ENCODE measurements at regions not wholly inside any gene's neighbourhood (a gene's known extent, or its start where the extent isn't known, plus 50 kb on each side); places are given as distances from the start of the nearest gene placed in this dataset.

DNA sequence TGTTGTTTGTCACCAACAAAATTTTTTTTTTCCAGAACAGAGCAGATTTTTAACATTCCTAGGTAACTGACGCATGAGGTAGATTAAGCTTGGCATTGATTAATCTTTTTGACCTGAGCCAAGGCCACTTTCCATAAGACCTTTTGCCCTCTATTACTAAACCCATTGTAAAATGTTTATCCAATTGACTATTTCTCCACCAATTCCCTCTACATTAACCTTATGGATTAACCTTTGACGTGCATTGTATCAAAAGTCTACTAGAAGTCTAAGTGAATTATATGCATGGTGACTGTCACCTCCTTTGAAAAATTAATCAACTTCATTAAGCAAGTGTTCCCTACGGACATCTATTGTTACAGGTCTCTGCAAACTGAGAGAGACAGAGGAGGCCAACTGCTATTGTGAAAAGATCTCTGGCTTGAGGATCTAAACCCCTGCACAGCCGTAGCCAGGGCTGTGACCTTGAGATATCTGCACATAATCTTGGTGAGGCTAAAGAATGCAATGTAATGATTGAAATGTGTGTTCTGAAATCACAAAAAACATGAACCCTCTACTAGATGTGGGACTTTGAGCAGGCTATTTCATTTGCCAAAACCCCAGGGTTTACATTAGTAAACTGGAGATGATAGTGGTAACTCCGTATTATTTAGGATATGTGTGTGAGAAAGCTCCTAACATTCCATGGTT lies 632.2 kb downstream of the TLR4 start:
- Histone ChIP-seq H3K27me3 (ENCODE audit: insufficient read depth, low read length, poor library complexity, severe bottlenecking) (no peaks in the 10 kb centered on the region), H4K20me1 (ENCODE audit: insufficient read depth, low read length, poor library complexity, severe bottlenecking) (no peaks in the 10 kb centered on the region), H3K36me3 (ENCODE audit: insufficient read depth, low read length) (no peaks in the 10 kb centered on the region), H3F3A (ENCODE audit: low read depth) (no peaks in the 10 kb centered on the region), H3K4me3 (ENCODE audit: low read length, poor library complexity, severe bottlenecking) (no peak overlapping the region), H3K9me3 (ENCODE audit: insufficient read depth, low read depth, low read length) (no peaks in the 10 kb centered on the region), H3K9me2 (replicated peaks; ENCODE audit: low read depth, low read length) (no peaks in the 10 kb centered on the region), H3K79me2 (ENCODE audit: insufficient read depth, low read length) (no peaks in the 10 kb centered on the region), H3K4me1 (ENCODE audit: insufficient read depth, low read length, poor library complexity, severe bottlenecking) (no peaks in the 10 kb centered on the region), H2AFZ (ENCODE audit: low read length) (no peak overlapping the region), H3K9ac (ENCODE audit: low read depth, low read length, poor library complexity, severe bottlenecking) (no peak overlapping the region), H3K4me2 (ENCODE audit: low read depth, low read length, poor library complexity, severe bottlenecking) (no peak overlapping the region)
- no peak for TF ChIP-seq EZH2phosphoT487 (IDR thresholded peaks at IDR 0.05; ENCODE audit: borderline replicate concordance)
- TF ChIP-seq, protein P1, sequence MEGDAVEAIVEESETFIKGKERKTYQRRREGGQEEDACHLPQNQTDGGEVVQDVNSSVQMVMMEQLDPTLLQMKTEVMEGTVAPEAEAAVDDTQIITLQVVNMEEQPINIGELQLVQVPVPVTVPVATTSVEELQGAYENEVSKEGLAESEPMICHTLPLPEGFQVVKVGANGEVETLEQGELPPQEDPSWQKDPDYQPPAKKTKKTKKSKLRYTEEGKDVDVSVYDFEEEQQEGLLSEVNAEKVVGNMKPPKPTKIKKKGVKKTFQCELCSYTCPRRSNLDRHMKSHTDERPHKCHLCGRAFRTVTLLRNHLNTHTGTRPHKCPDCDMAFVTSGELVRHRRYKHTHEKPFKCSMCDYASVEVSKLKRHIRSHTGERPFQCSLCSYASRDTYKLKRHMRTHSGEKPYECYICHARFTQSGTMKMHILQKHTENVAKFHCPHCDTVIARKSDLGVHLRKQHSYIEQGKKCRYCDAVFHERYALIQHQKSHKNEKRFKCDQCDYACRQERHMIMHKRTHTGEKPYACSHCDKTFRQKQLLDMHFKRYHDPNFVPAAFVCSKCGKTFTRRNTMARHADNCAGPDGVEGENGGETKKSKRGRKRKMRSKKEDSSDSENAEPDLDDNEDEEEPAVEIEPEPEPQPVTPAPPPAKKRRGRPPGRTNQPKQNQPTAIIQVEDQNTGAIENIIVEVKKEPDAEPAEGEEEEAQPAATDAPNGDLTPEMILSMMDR (conservative IDR thresholded peaks at IDR 0.05; ENCODE audit: low read length) = no peak

GRCh38 chr9:118336943-118337330 lies 632.7 kb downstream of the TLR4 start:
- no peaks in the 10 kb centered on the region for H3F3A ChIP-seq (ENCODE audit: low read depth)
- no peak overlapping the region for H3K4me2 ChIP-seq (ENCODE audit: low read depth, low read length, poor library complexity, severe bottlenecking)
- no peaks in the 10 kb centered on the region for H3K36me3 ChIP-seq (ENCODE audit: insufficient read depth, low read length)
- TF ChIP-seq, protein P1 (conservative IDR thresholded peaks at IDR 0.05; ENCODE audit: low read length) = no peak
- no peak for TF ChIP-seq EZH2phosphoT487 (IDR thresholded peaks at IDR 0.05; ENCODE audit: borderline replicate concordance)
- no peaks in the 10 kb centered on the region for H3K4me1 ChIP-seq (ENCODE audit: insufficient read depth, low read length, poor library complexity, severe bottlenecking)
- H3K9me3 ChIP-seq (ENCODE audit: insufficient read depth, low read depth, low read length) = no peaks in the 10 kb centered on the region
- H2AFZ ChIP-seq (ENCODE audit: low read length) = no peak overlapping the region
- H3K9ac ChIP-seq (ENCODE audit: low read depth, low read length, poor library complexity, severe bottlenecking) = no peak overlapping the region
- H3K4me3 ChIP-seq (ENCODE audit: low read length, poor library complexity, severe bottlenecking) = no peak overlapping the region
- H3K79me2 ChIP-seq (ENCODE audit: insufficient read depth, low read length) = no peaks in the 10 kb centered on the region
- no peaks in the 10 kb centered on the region for H4K20me1 ChIP-seq (ENCODE audit: insufficient read depth, low read length, poor library complexity, severe bottlenecking)
- H3K27me3 ChIP-seq (ENCODE audit: insufficient read depth, low read length, poor library complexity, severe bottlenecking) = no peaks in the 10 kb centered on the region
- no peaks in the 10 kb centered on the region for H3K9me2 ChIP-seq (replicated peaks; ENCODE audit: low read depth, low read length)

GRCh38 chr9:118360036-118360435 lies 655.8 kb downstream of the TLR4 start:
- no peaks in the 10 kb centered on the region for H4K20me1 ChIP-seq (ENCODE audit: insufficient read depth, low read length, poor library complexity, severe bottlenecking)
- H3K79me2 ChIP-seq (ENCODE audit: insufficient read depth, low read length) = no peaks in the 10 kb centered on the region
- no peaks in the 10 kb centered on the region for H3K9me2 ChIP-seq (replicated peaks; ENCODE audit: low read depth, low read length)
- no peak for TF ChIP-seq EZH2phosphoT487 (IDR thresholded peaks at IDR 0.05; ENCODE audit: borderline replicate concordance)
- TF ChIP-seq, protein P1 (conservative IDR thresholded peaks at IDR 0.05; ENCODE audit: low read length) = no peak
- H3K36me3 ChIP-seq (ENCODE audit: insufficient read depth, low read length) = no peaks in the 10 kb centered on the region
- no peaks in the 10 kb centered on the region for H3F3A ChIP-seq (ENCODE audit: low read depth)
- peaks cover 3% of the 10 kb centered on the region; the same call in 1 of the 2 replicates for H3K9me3 ChIP-seq (ENCODE audit: insufficient read depth, low read depth, low read length)
- H2AFZ ChIP-seq (ENCODE audit: low read length) = no peak overlapping the region
- H3K27me3 ChIP-seq (ENCODE audit: insufficient read depth, low read length, poor library complexity, severe bottlenecking) = no peaks in the 10 kb centered on the region
- no peak overlapping the region for H3K4me2 ChIP-seq (ENCODE audit: low read depth, low read length, poor library complexity, severe bottlenecking)
- no peak overlapping the region for H3K9ac ChIP-seq (ENCODE audit: low read depth, low read length, poor library complexity, severe bottlenecking)
- H3K4me1 ChIP-seq (ENCODE audit: insufficient read depth, low read length, poor library complexity, severe bottlenecking) = no peaks in the 10 kb centered on the region
- H3K4me3 ChIP-seq (ENCODE audit: low read length, poor library complexity, severe bottlenecking) = no peak overlapping the region
